Liver (tissue), 8 donors: ENCODE measurements at regions not wholly inside any gene's neighbourhood (a gene's known extent, or its start where the extent isn't known, plus 50 kb on each side); places are given as distances from the start of the nearest gene placed in this dataset.

Source experiments
- DNase-seq: peaks from one replicate; pipeline ENCODE4 v3.0.0-alpha.2; 2017; ENCODE audit warnings: low spot score
- H3K27ac ChIP-seq, 2 donors: one replicate each; pipeline ENCODE4 v1.7.0; 2013; ENCODE audit warnings: inconsistent platforms in 2 of 2, low read length in 2 of 2, control low read depth in 1 of 2, low read depth in 1 of 2, mild to moderate bottlenecking in 1 of 2
- H3K27me3 ChIP-seq, 4 donors: one replicate each; pipeline versions ENCODE4 v1.6.1 to v1.7.0; 2013; ENCODE audit warnings: low read length in 3 of 4, inconsistent platforms in 1 of 4, mild to moderate bottlenecking in 1 of 4, moderate library complexity in 1 of 4; ENCODE audit not compliant: control insufficient read depth in 4 of 4, insufficient read depth in 4 of 4
- H3K36me3 ChIP-seq, 4 donors: one replicate each; pipeline versions ENCODE4 v1.6.1 to v1.7.0; 2013; ENCODE audit warnings: low read length in 3 of 4, mild to moderate bottlenecking in 3 of 4, low read depth in 1 of 4, moderate library complexity in 1 of 4; ENCODE audit not compliant: control insufficient read depth in 4 of 4, insufficient read depth in 3 of 4
- H3K4me1 ChIP-seq, 4 donors: one replicate each; pipeline versions ENCODE4 v1.6.1 to v1.7.0; 2013; ENCODE audit warnings: low read length in 3 of 4, mild to moderate bottlenecking in 3 of 4, moderate library complexity in 1 of 4; ENCODE audit not compliant: control insufficient read depth in 4 of 4, insufficient read depth in 4 of 4
- H3K4me3 ChIP-seq, 3 donors: one replicate each; pipeline versions ENCODE4 v1.6.1 to v1.7.0; 2013; ENCODE audit warnings: low read length in 3 of 3, control low read depth in 1 of 3, low read depth in 1 of 3, mild to moderate bottlenecking in 1 of 3
- H3K9ac ChIP-seq, 2 donors: one replicate each; pipeline ENCODE4 v1.7.0; 2013; ENCODE audit warnings: low read length in 2 of 2, mild to moderate bottlenecking in 2 of 2, moderate library complexity in 2 of 2, control low read depth in 1 of 2, low read depth in 1 of 2
- H3K9me3 ChIP-seq, 4 donors: one replicate each; pipeline versions ENCODE4 v1.6.1 to v1.7.0; 2013; ENCODE audit warnings: low read length in 3 of 4; ENCODE audit not compliant: control insufficient read depth in 4 of 4
- EGR1 ChIP-seq, 2 donors: IDR thresholded peaks; 2 replicates each; pipeline ENCODE4 v1.6.1; 2016 to 2018; ENCODE audit warnings: antibody characterized with exemption in 2 of 2, low read depth in 2 of 2
- FOXA1 ChIP-seq: IDR thresholded peaks from 2 replicates; pipeline ENCODE4 v1.6.1; 2016; ENCODE audit warnings: antibody characterized with exemption
- HNF4A ChIP-seq, 2 donors: conservative IDR thresholded peaks; 2 replicates each; pipeline ENCODE4 v1.6.1; 2016; ENCODE audit warnings: antibody characterized with exemption in 2 of 2, mild to moderate bottlenecking in 2 of 2
- JUND ChIP-seq, 2 donors: IDR thresholded peaks; 2 replicates each; pipeline ENCODE4 v1.6.1; 2016; ENCODE audit warnings: antibody characterized with exemption in 2 of 2
- NR2F2 ChIP-seq: IDR thresholded peaks from 2 replicates; pipeline ENCODE4 v1.6.1; 2016; ENCODE audit warnings: antibody characterized with exemption
- RXRA ChIP-seq, 2 donors: IDR thresholded peaks; 2 replicates each; pipeline ENCODE4 v1.6.1; 2017 to 2018; ENCODE audit warnings: antibody characterized with exemption in 2 of 2, mild to moderate bottlenecking in 1 of 2
- SP1 ChIP-seq: IDR thresholded peaks from 2 replicates; pipeline ENCODE4 v1.6.1; 2018; ENCODE audit warnings: antibody characterized with exemption, mild to moderate bottlenecking
- TAF1 ChIP-seq: conservative IDR thresholded peaks from 2 replicates; pipeline ENCODE4 v1.6.1; 2016; ENCODE audit warnings: antibody characterized with exemption, mild to moderate bottlenecking
- WGBS: extraction: QIAGEN DNeasy Blood & Tissue Kit; methylation state at CpG from one replicate; pipeline ENCODE4 v1.1.7; 2013; 5-methylcytosine and 5-hydroxymethylcytosine counted together
- TF ChIP-seq, protein P1 (sequence below): fragments of 150-350 bp; IDR thresholded peaks from 2 replicates; pipeline ENCODE4 v1.5.1; 2017; ENCODE audit warnings: improper control_type of control experiment, low read depth, low read length; ENCODE audit not compliant: missing input control
- TF ChIP-seq, protein P2 (sequence below): IDR thresholded peaks from 2 replicates; pipeline ENCODE4 v1.6.1; 2016; ENCODE audit warnings: antibody characterized with exemption
- TF ChIP-seq, protein P3 (sequence below): IDR thresholded peaks from 2 replicates; pipeline ENCODE4 v1.6.1; 2016; ENCODE audit warnings: antibody characterized with exemption, mild to moderate bottlenecking
- donor health status: healthy.
- donor health status: healthy.
- donor health status: healthy.
- donor health status: healthy.
- donor health status: healthy.

DNA sequence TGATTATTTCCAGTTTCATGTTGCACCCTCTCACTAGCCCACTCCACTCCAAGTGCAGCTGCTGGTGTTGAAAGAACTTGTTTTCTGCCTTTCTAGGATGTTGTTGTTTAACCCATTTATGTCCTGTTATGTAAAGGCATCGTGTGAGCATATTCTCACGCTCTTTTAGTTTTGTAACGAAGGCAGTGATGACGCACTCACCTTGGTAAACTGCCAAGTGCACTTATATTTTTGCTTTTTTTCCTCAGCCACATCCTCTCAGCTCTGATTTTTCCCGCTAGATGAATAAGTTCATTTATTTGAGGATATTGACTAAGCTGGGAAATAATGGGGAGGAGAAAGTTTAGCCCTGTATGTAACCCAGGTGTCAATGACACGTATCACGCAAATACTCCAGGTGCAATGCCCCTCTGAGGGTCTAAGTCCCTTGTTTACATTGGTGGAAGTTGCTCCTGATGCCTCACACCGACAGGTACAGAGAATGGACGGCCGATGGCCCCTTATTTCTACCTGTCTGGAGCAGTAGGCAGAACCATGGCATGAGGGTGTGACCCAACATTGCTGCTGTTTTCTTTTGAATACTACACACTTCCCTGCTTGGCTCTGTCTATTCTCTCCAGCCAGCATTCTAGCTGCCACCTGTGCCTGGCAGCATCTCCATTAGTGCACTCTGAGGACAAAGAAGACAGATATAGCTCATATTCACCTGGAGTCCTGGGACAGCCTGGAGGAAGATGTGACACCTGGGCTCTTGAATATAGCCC is 132.7 kb upstream of the SLC24A3 start:
- 69% methylated on average over 10 of the region's 10 CpGs for WGBS
- Histone ChIP-seq H3K4me1 (no peaks in the 10 kb centered on the region), H3K9me3 (no peaks in the 10 kb centered on the region), H3K4me3 (no peak overlapping the region), H3K27me3 (no peaks in the 10 kb centered on the region), H3K27ac (no peak overlapping the region), H3K9ac (no peak overlapping the region), H3K36me3 (no peaks in the 10 kb centered on the region)
- no peak for DNase-seq
- TF ChIP-seq NR2F2 = no peak

DNA sequence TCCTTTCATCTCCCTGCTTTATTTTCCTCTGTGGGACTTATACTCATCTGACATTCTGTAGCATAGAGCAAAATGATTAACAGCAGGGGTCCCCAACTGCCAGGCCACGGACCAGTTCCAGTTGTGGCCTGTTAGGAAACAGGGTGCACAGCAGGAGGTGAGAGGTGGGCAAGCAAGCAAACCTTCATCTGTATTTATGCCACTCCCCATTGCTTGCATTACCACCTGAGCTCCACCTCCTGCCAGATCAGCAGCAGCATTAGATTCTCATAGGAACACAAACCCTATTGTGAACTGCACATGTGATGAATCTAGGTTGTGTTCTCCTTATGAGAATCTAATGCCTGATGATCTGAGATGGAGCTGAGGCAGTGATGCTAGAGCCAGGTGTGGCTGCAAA is 130.5 kb upstream of the SLC24A3 start:
- Histone ChIP-seq H3K27me3 (no peaks in the 10 kb centered on the region), H3K4me3 (no peak overlapping the region), H3K27ac (no peak overlapping the region), H3K4me1 (no peaks in the 10 kb centered on the region), H3K9ac (no peak overlapping the region), H3K36me3 (no peaks in the 10 kb centered on the region), H3K9me3 (no peaks in the 10 kb centered on the region)
- 75% methylated on average over 1 of the region's 1 CpG for WGBS
- no peak for DNase-seq
- TF ChIP-seq HNF4A (conservative IDR thresholded peaks at IDR 0.05) (no peak), TAF1 (no peak), EGR1 (IDR thresholded peaks at IDR 0.05; ENCODE audit: low read depth in 2 of 2) (no peak), RXRA (IDR thresholded peaks at IDR 0.05) (no peak), FOXA1 (no peak)
- TF ChIP-seq, protein P1, sequence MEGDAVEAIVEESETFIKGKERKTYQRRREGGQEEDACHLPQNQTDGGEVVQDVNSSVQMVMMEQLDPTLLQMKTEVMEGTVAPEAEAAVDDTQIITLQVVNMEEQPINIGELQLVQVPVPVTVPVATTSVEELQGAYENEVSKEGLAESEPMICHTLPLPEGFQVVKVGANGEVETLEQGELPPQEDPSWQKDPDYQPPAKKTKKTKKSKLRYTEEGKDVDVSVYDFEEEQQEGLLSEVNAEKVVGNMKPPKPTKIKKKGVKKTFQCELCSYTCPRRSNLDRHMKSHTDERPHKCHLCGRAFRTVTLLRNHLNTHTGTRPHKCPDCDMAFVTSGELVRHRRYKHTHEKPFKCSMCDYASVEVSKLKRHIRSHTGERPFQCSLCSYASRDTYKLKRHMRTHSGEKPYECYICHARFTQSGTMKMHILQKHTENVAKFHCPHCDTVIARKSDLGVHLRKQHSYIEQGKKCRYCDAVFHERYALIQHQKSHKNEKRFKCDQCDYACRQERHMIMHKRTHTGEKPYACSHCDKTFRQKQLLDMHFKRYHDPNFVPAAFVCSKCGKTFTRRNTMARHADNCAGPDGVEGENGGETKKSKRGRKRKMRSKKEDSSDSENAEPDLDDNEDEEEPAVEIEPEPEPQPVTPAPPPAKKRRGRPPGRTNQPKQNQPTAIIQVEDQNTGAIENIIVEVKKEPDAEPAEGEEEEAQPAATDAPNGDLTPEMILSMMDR = no peak

DNA sequence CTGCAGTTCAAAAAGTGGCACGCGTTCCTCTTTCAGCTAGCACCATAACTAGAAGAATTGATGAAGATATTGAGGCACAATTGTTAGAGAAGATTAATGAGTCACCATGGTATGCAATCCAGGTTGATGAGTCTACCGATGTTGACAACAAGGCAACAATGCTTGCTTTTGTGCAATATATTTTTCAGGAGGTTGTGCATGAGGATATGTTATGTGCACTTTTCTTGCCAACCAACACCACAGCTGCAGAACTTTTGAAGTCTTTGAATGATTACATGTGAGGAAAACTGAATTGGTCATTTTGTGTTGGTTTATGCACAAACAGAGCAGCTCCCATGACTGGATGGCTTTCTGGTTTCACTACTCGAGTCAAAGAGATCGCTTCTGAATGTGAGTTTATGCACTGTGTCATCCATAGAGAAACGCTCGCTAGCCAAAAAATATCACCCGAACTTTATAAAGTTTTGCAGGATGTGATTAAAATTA is 129.3 kb upstream of the SLC24A3 start:
- WGBS = 76% methylated on average over 8 of the region's 8 CpGs
- no peak for TF ChIP-seq EGR1 (IDR thresholded peaks at IDR 0.05; ENCODE audit: low read depth in 2 of 2)

DNA sequence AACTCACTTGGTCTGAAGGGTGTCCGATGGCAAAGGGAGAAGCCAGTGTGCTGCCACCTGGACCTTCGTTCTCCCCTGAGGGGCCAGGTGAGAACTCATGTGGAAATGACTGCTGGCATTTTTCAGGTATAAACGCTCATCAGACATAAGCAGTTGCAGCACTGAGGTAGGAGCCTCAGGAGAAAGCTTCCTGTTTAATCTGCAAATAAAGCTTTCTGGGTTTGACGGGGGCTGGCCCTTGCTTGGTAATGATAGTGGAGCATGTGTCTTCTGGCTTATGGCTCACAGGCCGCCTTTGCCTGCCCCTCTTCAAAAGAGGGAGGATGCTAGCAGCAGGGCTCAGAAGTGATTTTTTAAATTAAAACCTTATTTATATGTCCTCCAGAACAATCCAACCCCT is 122.1 kb upstream of the SLC24A3 start:
- WGBS = 61% methylated on average over 5 of the region's 5 CpGs
- TF ChIP-seq RXRA (IDR thresholded peaks at IDR 0.05) = no peak
- TF ChIP-seq FOXA1 = no peak
- TF ChIP-seq, protein P2, sequence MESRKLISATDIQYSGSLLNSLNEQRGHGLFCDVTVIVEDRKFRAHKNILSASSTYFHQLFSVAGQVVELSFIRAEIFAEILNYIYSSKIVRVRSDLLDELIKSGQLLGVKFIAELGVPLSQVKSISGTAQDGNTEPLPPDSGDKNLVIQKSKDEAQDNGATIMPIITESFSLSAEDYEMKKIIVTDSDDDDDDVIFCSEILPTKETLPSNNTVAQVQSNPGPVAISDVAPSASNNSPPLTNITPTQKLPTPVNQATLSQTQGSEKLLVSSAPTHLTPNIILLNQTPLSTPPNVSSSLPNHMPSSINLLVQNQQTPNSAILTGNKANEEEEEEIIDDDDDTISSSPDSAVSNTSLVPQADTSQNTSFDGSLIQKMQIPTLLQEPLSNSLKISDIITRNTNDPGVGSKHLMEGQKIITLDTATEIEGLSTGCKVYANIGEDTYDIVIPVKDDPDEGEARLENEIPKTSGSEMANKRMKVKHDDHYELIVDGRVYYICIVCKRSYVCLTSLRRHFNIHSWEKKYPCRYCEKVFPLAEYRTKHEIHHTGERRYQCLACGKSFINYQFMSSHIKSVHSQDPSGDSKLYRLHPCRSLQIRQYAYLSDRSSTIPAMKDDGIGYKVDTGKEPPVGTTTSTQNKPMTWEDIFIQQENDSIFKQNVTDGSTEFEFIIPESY = no peak
- TF ChIP-seq, protein P3, sequence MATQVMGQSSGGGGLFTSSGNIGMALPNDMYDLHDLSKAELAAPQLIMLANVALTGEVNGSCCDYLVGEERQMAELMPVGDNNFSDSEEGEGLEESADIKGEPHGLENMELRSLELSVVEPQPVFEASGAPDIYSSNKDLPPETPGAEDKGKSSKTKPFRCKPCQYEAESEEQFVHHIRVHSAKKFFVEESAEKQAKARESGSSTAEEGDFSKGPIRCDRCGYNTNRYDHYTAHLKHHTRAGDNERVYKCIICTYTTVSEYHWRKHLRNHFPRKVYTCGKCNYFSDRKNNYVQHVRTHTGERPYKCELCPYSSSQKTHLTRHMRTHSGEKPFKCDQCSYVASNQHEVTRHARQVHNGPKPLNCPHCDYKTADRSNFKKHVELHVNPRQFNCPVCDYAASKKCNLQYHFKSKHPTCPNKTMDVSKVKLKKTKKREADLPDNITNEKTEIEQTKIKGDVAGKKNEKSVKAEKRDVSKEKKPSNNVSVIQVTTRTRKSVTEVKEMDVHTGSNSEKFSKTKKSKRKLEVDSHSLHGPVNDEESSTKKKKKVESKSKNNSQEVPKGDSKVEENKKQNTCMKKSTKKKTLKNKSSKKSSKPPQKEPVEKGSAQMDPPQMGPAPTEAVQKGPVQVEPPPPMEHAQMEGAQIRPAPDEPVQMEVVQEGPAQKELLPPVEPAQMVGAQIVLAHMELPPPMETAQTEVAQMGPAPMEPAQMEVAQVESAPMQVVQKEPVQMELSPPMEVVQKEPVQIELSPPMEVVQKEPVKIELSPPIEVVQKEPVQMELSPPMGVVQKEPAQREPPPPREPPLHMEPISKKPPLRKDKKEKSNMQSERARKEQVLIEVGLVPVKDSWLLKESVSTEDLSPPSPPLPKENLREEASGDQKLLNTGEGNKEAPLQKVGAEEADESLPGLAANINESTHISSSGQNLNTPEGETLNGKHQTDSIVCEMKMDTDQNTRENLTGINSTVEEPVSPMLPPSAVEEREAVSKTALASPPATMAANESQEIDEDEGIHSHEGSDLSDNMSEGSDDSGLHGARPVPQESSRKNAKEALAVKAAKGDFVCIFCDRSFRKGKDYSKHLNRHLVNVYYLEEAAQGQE = no peak
- no peak for TF ChIP-seq SP1
- TF ChIP-seq, protein P1 = no peak
- TF ChIP-seq JUND (IDR thresholded peaks at IDR 0.05) = no peak
- Histone ChIP-seq H3K9ac (no peak overlapping the region), H3K27me3 (no peaks in the 10 kb centered on the region), H3K4me3 (no peak overlapping the region), H3K9me3 (peaks cover 0 to 4% (median 0%) of the 10 kb centered on the region in 4 donors), H3K4me1 (no peaks in the 10 kb centered on the region), H3K27ac (no peak overlapping the region), H3K36me3 (no peaks in the 10 kb centered on the region)
- DNase-seq = no peak

More for the DNA sequence above, 129.3 kb upstream of the SLC24A3 start:
- Histone ChIP-seq H3K9me3 (no peaks in the 10 kb centered on the region), H3K36me3 (no peaks in the 10 kb centered on the region), H3K9ac (no peak overlapping the region), H3K4me1 (no peaks in the 10 kb centered on the region), H3K27ac (no peak overlapping the region), H3K4me3 (no peak overlapping the region), H3K27me3 (no peaks in the 10 kb centered on the region)
- no peak for DNase-seq
